HG03354 (cell line): ENCODE measurements at regions not wholly inside any gene's neighbourhood (a gene's known extent, or its start where the extent isn't known, plus 50 kb on each side); places are given as distances from the start of the nearest gene placed in this dataset.

Source experiments
- ATAC-seq: cut with Tn5 transposase; IDR thresholded peaks from one replicate; pipeline ENCODE4 v1.9.1; 2021; ENCODE audit warnings: mild to moderate bottlenecking; ENCODE audit not compliant: unreplicated experiment, poor library complexity, severe bottlenecking

DNA sequence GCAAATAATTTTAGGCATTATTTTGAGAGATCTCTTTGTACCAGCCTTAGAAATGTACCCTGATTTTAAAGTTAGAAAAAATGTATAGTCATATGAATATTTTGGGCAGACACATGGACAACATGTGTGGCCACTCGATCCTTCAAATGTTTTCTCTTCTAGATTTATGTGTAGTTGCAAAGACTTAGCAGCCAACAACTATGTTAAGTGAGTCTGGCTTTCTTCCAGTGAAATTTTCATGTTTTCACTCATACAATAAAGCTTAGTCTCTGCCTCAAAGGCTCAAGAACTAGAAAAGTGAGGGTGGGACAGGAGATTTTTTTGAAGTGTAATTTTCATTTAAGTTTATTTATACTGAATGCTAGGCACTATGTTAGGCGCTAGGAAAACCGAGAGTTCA is 207.7 kb upstream of the DACH1 start:
- no peak for ATAC-seq

DNA sequence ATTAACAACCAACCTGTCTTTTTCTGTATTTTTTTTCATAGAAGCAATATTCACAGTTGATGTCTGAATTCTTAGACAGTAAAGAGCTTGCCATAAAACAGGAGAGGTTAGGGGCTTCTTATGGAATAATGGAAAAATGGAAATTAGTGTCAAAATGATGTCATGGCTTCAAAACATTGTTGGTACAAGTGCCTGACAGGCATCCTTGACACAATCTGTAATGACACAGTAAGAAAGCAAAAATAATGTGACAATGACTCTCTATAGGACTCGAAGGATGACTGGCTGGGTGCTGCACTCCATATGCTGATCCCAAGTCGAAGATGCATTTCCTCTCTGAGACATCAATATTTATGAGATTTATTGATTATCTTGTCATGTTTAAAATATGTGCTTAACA is 205.3 kb upstream of the DACH1 start:
- ATAC-seq, result no peak

DNA sequence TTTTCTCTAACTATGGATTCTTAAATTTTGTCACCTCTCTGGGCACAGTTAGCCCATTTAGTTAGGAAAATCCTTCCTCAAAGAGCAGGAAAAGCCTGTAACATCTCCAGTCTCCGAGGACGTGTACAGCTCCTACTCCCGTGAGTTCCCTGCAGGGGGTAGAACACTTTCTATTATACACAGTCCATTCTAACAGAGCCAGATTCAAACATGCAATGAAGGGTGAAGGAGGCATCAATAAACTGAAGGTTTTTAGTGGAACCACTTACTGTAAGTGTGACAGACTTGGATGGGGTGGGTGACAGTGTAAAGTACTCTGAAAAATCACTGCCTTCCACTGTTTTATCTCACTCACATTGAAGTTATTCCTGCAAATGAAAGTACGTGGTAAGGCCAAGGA is 204.7 kb upstream of the DACH1 start:
- no peak for ATAC-seq

DNA sequence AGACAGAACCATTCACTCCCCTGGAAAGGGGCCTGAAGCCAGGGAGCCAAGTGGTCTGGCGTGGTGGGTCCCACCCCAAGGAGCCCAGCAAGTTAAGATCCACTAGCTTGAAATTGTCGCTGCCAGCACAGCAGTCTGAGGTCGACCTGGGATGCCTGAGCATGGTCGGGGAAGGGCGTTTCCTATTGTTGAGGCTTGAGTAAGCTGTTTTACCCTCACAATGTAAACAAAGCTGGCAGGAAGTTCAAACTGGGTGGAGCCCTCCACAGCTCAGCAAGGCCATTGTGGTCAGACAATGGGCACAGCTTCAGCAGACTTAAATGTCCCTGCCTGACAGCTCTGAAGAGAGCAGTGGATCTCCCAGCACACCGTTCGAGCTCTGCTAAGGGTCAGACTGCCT is 195.6 kb upstream of the DACH1 start:
- ATAC-seq, result no peak

DNA sequence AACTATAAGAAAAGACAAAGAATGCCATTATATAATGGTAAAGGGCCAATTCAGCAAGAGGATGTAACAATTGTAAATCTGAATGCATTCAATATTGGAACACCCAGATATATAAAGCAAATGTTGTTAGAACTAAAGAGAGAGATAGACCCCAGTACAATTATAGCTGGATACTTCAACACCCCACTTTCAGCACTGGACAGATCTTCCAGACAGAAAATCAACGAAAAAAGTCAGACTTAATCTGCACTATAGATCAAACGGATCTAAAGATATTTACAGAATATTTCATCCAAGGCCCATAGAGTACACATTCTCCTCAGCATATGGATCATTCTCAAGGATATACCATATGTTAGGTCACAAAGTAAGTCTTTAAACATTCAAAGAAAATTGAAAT is 194.6 kb upstream of the DACH1 start:
- no peak for ATAC-seq

DNA sequence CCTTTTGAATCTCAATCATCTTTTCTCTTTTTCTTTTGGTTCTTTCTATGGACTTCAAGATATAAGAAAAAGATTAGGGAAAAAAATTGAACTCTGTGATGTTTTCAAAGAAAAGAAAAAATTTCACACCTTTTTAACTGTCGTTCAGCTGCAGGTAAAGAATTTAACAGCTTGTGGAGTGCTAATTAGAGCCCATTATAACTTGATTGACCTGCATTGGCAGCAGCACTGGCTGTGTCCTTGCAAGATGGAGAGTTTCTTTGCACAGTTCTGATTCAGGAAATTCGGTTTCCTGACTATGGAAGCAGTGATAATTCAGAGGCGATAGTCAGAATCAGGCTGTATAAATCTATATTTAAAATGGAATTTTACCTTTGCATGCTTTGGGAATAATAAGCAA is 183.2 kb upstream of the DACH1 start:
- no peak for ATAC-seq

DNA sequence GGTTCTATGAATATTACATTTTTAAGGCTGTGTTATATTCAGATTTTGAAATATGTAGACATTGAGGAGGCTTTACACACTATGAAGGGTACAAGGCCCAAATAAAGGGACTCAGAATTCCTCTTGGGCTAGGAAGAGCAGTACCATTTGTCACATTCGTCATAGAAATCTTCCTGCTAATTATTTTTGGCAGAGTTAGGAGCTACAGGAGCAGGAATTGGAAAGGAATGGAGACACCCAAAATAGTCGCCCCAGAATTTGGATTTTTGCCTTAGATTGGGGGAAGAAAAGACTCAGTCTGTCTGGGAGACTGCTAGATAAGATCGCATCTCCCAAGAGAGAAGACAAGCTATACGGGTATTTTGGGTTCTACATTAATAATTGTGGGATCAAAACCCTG is 176.4 kb upstream of the DACH1 start:
- ATAC-seq, result no peak

DNA sequence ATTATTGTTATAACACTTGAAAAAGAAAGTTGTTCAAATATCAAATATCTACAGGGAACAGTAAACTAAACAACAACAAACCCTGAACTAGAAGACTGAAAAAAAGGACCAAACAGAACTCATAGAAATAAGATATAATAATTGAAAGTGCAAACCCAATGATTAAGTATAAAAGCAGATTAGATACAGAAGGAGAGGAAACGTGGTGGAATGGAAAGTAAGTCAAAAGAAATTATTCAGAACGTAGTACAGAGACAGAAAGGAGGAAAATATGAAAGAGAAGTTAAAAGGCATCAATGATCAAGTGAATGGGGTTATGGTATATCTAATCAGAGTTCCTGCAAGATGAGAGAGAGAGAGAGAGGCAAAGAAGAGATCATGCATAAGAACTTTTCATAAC is 174.2 kb upstream of the DACH1 start:
- no peak for ATAC-seq

DNA sequence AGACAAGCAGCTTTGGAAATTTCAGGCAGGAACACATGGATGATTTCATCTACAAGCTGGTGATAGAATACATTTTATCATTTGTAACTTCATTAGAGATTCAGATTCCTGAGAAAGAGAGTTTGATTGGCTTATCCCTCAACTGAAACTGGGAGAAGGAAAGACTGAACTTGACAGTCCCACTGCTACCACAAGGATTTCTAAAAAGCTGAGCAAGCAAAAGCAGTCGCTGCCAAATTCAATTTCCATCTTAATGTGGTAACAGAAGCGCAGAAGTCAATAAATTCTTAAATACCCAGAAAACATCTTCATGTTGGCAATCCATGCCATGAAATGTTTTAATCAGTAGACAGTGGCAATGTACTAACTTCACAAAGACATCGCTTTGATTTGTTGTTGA is 172.1 kb upstream of the DACH1 start:
- no peak for ATAC-seq

DNA sequence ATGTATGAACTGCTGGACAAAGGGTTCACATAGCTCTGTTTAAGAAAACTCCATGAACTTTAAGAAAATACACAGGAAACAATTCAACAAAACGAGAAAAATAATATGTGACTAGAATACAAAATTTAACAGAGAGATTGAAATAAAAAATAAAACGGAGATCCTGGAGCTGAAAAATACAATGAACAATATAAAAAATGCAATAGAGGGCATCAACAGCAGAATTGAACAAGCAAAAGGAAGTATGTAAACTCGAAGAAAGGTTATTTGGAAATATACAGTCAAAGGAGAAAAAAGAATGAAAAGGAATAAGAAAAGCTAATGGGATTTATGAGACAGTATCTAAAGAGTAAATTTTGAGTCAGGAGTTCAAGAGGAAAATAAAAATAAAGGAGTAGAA is 163.0 kb upstream of the DACH1 start:
- no peak for ATAC-seq

DNA sequence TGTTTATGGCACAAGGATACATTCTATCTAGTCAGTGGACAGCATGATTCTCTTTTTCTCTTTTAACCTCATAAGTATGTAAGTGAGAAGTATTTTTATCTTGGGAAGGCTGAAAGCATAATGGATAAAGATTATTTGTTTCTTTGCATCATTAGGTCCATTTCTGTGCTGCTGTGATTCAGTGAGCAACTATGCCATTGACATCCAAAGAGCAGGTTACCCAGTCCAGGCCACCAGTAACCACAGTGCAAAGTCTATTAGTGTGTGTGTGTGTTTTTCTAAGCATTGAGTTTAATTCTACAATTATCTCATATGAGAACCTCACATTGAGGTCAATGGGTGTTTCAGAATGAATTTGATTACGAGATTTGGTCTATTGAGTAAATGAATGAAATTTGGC is 158.8 kb upstream of the DACH1 start:
- ATAC-seq, result no peak

DNA sequence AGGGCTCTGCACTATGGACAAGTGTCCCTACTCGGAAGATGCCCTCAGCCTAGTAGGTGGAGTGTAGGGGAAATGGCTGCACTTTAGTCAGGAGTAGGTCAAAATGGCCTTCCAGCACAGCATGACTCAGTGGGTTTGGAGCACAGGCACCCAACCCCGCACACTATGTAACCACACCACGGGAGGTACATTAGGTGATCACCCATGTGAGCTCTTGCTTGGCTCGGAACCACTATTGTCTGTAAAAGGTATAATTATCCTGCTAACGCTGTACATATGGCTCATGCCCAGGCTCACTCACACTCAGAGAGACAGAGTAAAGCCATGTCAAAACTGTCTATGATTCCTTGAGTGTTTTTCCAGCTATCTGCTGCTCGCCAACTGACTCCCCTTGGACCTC is 156.9 kb upstream of the DACH1 start:
- no peak for ATAC-seq

DNA sequence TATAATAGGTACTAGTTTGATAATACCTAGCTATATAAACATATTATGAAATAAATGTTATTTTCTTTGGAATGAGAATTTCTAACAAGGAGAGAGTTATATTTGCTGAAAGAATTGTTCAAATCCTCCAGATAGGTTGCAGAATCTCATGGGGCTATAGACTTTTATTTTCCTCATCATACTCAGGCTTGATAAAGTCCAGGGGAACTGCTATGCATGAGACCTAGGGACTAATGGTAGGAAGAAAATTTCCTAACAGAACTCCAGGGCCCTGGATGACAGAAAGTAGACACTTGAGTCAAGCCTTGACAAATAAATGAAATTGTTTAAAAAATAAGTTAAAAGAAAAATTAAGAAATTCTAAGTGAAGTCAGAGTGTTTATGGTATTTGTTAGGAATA is 138.5 kb upstream of the DACH1 start:
- no peak for ATAC-seq

DNA sequence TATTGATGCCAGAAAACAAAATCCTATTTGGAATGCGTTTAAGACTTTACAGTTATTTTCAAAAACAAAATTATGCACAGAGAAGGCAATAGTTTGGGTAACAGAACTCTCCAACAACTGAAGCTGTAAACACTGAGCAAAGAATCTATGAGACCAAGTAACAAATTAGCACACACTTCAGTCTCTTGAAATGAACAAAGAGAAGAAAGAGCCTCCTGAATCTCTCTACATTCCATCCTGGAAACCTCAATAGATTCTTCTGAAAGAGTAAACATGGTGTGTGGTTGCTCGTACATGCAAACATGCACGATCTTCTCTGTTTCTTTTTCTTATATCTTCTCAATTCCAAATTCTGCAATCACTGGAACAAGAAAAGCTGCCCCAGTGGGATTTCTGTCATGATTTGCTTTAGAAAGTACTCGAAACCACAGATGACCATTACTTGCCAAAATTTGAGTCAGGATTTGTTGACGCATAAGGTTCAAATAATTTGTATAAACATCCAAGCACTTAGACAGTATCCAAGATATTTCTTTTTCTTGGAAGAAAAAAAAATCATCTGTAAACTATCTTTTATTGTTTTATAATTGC is 137.9 kb upstream of the DACH1 start:
- no peak for ATAC-seq

DNA sequence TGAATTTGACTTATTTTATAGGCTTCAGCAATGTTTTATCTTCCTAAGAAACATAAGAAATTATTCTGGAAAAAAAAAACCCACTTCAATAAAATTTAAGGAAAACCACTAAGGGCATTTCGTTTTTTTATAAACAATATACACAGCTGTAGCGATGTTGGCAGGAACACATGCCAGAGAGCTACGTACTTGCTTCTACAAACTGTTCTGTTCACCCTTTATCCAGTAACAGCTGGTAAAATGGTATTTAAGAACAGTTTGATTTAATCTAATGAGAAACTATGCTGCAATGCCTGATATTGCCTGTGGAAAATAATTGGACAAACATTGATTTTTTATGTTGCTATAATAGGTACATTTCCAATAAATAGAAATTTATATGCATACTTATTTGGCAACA is 137.2 kb upstream of the DACH1 start:
- ATAC-seq, result no peak

DNA sequence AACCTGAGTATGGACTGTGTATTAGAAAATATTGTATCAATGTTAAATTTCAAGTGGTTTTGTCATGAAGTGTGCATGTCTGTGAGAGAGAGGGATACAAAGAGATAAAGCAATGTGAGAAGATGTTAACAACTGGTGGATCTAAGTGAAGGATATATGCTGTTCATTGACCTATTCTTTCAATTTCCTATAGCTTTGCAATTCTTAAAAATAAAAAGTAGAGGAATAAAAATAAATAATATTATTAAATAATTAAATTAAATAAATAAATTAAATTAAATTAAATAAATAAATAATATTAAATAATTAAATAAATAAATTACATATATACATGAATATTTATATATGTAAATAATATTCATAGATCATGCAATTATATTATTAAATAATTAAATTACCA is 131.2 kb upstream of the DACH1 start:
- ATAC-seq, result no peak

DNA sequence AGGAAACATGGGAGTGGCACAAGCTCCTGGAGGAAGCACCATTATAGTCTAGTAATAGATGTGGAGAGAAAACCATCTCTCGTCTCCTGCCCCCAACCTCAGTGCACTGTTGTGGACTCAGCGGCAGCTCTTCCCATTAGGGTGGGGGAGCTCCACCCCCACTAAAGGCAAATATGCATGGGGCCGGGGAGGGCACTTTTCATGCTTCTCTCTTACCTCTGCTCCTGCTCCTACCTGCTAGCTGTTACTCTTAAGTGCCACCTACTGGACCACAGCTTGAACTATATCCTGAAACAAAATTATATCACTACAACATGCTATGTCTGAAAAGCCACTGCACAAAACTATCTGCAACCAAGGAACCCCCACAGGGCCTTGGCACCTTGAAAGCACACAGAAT is 112.6 kb upstream of the DACH1 start:
- no peak for ATAC-seq

DNA sequence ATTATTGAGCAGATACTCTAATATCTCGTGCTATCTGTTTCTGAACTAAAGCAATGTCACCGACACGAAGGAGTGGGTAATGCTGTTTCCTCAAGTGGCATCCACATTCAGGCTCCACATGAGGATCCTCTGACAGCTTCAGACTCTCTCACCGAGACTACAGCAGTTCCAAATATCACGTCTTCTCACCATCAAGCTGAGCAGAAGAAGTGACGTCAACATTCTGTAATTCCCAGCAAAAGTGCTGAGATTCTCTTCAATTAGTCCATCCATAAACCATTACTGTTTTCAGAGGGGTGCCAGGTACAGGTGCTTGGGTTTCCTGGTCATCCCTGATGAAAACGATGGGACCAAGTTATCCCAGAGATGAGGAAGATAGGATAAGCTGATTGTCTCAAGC is 110.0 kb upstream of the DACH1 start:
- no peak for ATAC-seq

DNA sequence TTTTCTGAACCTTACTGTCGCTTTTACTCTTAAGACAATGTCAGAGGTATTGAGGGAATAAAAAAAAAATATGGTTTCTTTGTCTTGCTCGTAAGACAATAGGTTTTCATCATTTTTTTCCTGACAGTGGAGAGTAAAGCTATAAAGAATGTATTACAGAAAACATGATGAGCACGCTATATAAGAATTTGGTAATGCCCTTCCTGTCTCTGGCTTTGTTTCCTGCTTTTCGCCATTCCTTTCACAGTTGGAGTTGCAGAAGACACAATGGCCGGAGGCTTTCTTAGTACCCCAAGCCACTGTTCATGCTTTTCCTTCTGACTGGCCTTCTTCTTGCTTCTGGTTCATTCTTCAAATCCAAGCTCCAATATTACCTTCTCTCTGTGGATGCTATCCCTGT is 101.0 kb upstream of the DACH1 start:
- ATAC-seq, result no peak

DNA sequence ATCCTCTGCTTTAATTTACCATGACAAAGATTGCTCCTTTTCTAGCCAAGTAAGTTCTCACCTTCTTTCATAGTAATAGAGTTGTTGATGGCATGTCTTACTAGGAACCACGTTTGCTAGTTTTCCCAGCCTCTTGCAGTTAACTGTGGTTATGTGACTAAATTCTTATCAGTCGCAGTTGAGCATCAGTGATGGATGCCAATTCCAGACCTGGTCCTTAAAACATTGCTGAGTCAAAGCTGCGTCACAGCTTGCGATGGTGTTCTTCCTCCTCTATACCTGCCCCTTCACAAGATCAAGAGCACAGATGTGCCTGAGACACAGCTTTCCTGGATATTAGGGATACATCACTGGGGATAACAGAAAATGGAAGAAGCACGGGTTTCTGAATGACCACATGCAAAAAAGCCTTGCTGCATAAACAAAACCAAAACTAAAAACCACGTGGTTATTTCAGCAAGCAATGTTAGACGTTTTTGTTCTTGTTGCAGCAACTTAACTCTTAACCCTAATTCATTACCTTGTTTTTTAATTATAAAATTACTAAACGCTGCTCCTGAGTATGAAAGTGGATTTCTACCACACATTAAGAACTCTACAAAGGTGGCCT is 97.6 kb upstream of the DACH1 start:
- no peak for ATAC-seq

DNA sequence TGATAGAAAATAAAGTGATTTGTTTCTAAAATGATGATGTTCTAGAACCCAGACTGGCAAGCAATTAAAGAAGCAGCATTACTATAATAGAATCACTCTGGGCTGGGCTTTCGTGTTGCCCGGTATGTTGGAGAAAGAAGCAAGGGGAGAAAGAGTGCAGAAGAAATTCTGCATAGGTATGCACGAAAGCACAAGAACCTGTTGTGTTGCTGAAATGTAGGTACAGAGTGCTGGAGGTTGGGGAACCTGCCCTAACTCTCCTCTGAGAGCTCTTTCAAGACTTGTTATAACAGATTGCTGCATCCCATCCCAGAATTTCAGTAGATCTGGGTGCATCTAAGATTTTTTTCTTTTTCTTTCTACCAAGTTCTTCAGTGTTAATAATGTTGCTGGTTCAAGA is 95.7 kb upstream of the DACH1 start:
- ATAC-seq, result no peak

DNA sequence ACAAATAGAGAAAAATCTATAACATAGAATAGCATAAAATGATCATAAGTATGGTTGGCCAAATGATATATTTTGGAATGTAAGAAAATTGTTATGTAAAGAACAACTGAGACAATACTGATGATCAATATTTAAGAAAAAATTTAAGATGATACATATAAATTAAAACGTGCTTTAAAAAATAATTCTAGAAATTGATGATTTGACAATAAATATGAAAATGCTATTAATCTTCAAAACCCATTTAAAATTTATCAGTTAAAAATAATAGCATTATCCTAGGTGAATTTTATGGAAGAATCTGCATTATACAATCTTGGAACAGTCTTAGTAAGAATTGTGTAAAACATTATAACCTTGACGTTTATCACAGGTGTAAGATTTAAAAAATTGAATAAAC is 95.1 kb upstream of the DACH1 start:
- ATAC-seq, result no peak
